ACC112 (cell line): ENCODE measurements at regions not wholly inside any gene's neighbourhood (a gene's known extent, or its start where the extent isn't known, plus 50 kb on each side); places are given as distances from the start of the nearest gene placed in this dataset.
A peak's percentile ranks its signal among the peaks of the same experiment; 100 is the strongest.

Source experiments
- H2AFZ ChIP-seq: fragments of 200-600 bp; sonication (generic); one replicate; pipeline ENCODE4 v1.6.0; 2017; ENCODE audit warnings: antibody characterized with exemption, low read length; ENCODE audit not compliant: unreplicated experiment
- H3K27ac ChIP-seq: fragments of 200-600 bp; sonication (generic); 2 replicates; pipeline ENCODE4 v1.5.1; 2014; ENCODE audit warnings: low read depth, mild to moderate bottlenecking, antibody characterized with exemption, low read length, moderate library complexity
- H3K27me3 ChIP-seq: fragments of 200-600 bp; sonication (generic); 2 replicates; pipeline ENCODE4 v1.6.1; 2014; ENCODE audit warnings: mild to moderate bottlenecking, antibody characterized with exemption, low read length, moderate library complexity, mixed read lengths; ENCODE audit not compliant: insufficient read depth
- H3K36me3 ChIP-seq: fragments of 200-600 bp; sonication (generic); 2 replicates; pipeline ENCODE4 v1.6.1; 2016; ENCODE audit warnings: mild to moderate bottlenecking, antibody characterized with exemption, low read length, moderate library complexity, mixed read lengths; ENCODE audit not compliant: insufficient read depth
- H3K4me1 ChIP-seq: fragments of 200-600 bp; sonication (generic); one replicate; pipeline ENCODE4 v1.6.1; 2016; ENCODE audit warnings: low read length, mixed read lengths; ENCODE audit not compliant: insufficient read depth, unreplicated experiment, control insufficient read depth
- H3K4me3 ChIP-seq: fragments of 200-600 bp; sonication (generic); 2 replicates; pipeline ENCODE4 v1.5.1; 2014; ENCODE audit warnings: mild to moderate bottlenecking, low read depth, low read length
- H3K79me2 ChIP-seq: fragments of 200-600 bp; sonication (generic); one replicate; pipeline ENCODE4 v1.6.0; 2016; ENCODE audit warnings: low read length; ENCODE audit not compliant: control insufficient read depth, unreplicated experiment, insufficient read depth

GRCh38 chr1:228894442-228894989 lies 159.2 kb downstream of the RHOU start:
- Histone ChIP-seq H2AFZ (no peak overlapping the region), H3K36me3 (no peaks in the 10 kb centered on the region)

GRCh38 chr1:228897901-228898300 lies 162.6 kb downstream of the RHOU start:
- peaks cover 65% of the 10 kb centered on the region for H3K27me3 ChIP-seq
- H3K4me3 ChIP-seq = no peak overlapping the region
- no peaks in the 10 kb centered on the region for H3K36me3 ChIP-seq
- H3K27ac ChIP-seq = no peak overlapping the region
- H3K79me2 ChIP-seq = no peaks in the 10 kb centered on the region
- H2AFZ ChIP-seq = no peak overlapping the region
- peaks cover 6% of the 10 kb centered on the region for H3K4me1 ChIP-seq

More at GRCh38 chr1:228894442-228894989, 159.2 kb downstream of the RHOU start:
- no peak overlapping the region for H3K4me3 ChIP-seq
- no peaks in the 10 kb centered on the region for H3K4me1 ChIP-seq
- peaks cover 50% of the 10 kb centered on the region for H3K27me3 ChIP-seq
- no peak overlapping the region for H3K27ac ChIP-seq
- no peaks in the 10 kb centered on the region for H3K79me2 ChIP-seq

GRCh38 chr1:228898582-228898992 lies 163.3 kb downstream of the RHOU start:
- no peaks in the 10 kb centered on the region for H3K36me3 ChIP-seq
- H3K4me1 ChIP-seq = peaks cover 9% of the 10 kb centered on the region
- H2AFZ ChIP-seq = no peak overlapping the region
- H3K4me3 ChIP-seq = no peak overlapping the region
- no peaks in the 10 kb centered on the region for H3K79me2 ChIP-seq
- H3K27ac ChIP-seq = no peak overlapping the region
- H3K27me3 ChIP-seq = peaks cover 65% of the 10 kb centered on the region

GRCh38 chr1:228899421-228899956 lies 164.2 kb downstream of the RHOU start:
- Histone ChIP-seq H3K27me3 (peaks cover 68% of the 10 kb centered on the region), H2AFZ (no peak overlapping the region), H3K4me3 (no peak overlapping the region), H3K27ac (no peak overlapping the region), H3K4me1 (peaks cover 13% of the 10 kb centered on the region), H3K79me2 (no peaks in the 10 kb centered on the region), H3K36me3 (no peaks in the 10 kb centered on the region)

- Histone ChIP-seq H2AFZ (no peak overlapping the region), H3K27ac (no peak overlapping the region), H3K79me2 (no peaks in the 10 kb centered on the region), H3K27me3 (peaks cover 70% of the 10 kb centered on the region), H3K36me3 (no peaks in the 10 kb centered on the region), H3K4me3 (no peak overlapping the region), H3K4me1 (peaks cover 13% of the 10 kb centered on the region)
Observed at GRCh38 chr1:228900099-228900885, 165.0 kb downstream of the RHOU start.

GRCh38 chr1:228900886-228901392 lies 165.7 kb downstream of the RHOU start:
- H3K27ac ChIP-seq = no peak overlapping the region
- peaks cover 75% of the 10 kb centered on the region for H3K27me3 ChIP-seq
- H3K4me3 ChIP-seq = no peak overlapping the region
- no peaks in the 10 kb centered on the region for H3K36me3 ChIP-seq
- peaks cover 13% of the 10 kb centered on the region for H3K4me1 ChIP-seq
- H3K79me2 ChIP-seq = no peaks in the 10 kb centered on the region
- no peak overlapping the region for H2AFZ ChIP-seq

- H3K79me2 ChIP-seq = no peaks in the 10 kb centered on the region
- H3K27me3 ChIP-seq = peaks cover 82% of the 10 kb centered on the region
- no peak overlapping the region for H3K27ac ChIP-seq
- no peak overlapping the region for H2AFZ ChIP-seq
- peaks cover 13% of the 10 kb centered on the region for H3K4me1 ChIP-seq
- H3K36me3 ChIP-seq = no peaks in the 10 kb centered on the region
- H3K4me3 ChIP-seq = no peak overlapping the region
Observed at GRCh38 chr1:228901936-228902681, 166.8 kb downstream of the RHOU start.

- Histone ChIP-seq H3K27me3 (peaks cover 82% of the 10 kb centered on the region), H3K79me2 (no peaks in the 10 kb centered on the region), H3K4me1 (peaks cover 13% of the 10 kb centered on the region), H2AFZ (no peak overlapping the region), H3K27ac (0 out of 2 replicates have a peak overlapping the region, but pooled peaks have one; percentile 14), H3K4me3 (no peak overlapping the region), H3K36me3 (no peaks in the 10 kb centered on the region)
Observed at GRCh38 chr1:228902781-228903433, 167.6 kb downstream of the RHOU start.

GRCh38 chr1:228903434-228904071 lies 168.3 kb downstream of the RHOU start:
- Histone ChIP-seq H2AFZ (no peak overlapping the region), H3K27ac (peak overlapping the region; percentile 14; the same call in 1 of the 2 replicates)

GRCh38 chr1:228904222-228904621 lies 168.9 kb downstream of the RHOU start:
- Histone ChIP-seq H3K4me3 (no peak overlapping the region), H3K36me3 (no peaks in the 10 kb centered on the region), H3K27me3 (peaks cover 83% of the 10 kb centered on the region), H3K79me2 (no peaks in the 10 kb centered on the region), H2AFZ (no peak overlapping the region), H3K4me1 (peaks cover 13% of the 10 kb centered on the region), H3K27ac (no peak overlapping the region)

More at GRCh38 chr1:228903434-228904071, 168.3 kb downstream of the RHOU start:
- Histone ChIP-seq H3K79me2 (no peaks in the 10 kb centered on the region), H3K4me3 (no peak overlapping the region), H3K36me3 (no peaks in the 10 kb centered on the region), H3K27me3 (peaks cover 83% of the 10 kb centered on the region), H3K4me1 (peaks cover 13% of the 10 kb centered on the region)
